K562 (cell line): ENCODE measurements at regions not wholly inside any gene's neighbourhood (a gene's known extent, or its start where the extent isn't known, plus 50 kb on each side); places are given as distances from the start of the nearest gene placed in this dataset.

Experiments
- ATAC-seq: fragments of 200-7000 bp; cut with Tn5 transposase; 3 replicates; pipeline ENCODE4 v1.9.1; 2020; ENCODE audit warnings: moderate library complexity
- BruUV-seq: library from RNA; stranded (reverse); fragments of 400-500 nt; replicated peaks from 2 replicates; lab custom pipeline; 2021; lab: Mats Ljungman, UMichigan
- CTCF ChIA-PET: fragments of 300-600 bp; formaldehyde crosslinking; extraction: SDS; loops from one replicate; lab custom pipeline; 2021; ENCODE audit warnings: low intra/inter-chr PET ratio; lab: Yijun Ruan, JAX
- POLR2A ChIA-PET: fragments of 300-600, 350-650 bp; sonication (Branson Sonifier 250); formaldehyde crosslinking; extraction: SDS; loops from one replicate; lab custom pipeline; 2021; ENCODE audit warnings: antibody characterized with exemption, inconsistent platforms; lab: Yijun Ruan, JAX
- DNase-seq, 4 experiments: peaks; one replicate each; pipeline versions ENCODE4 v3.0.0 to v3.0.0-alpha.2; 2011 to 2018; ENCODE audit warnings: low spot score in 3 of 4, mixed read lengths in 3 of 4; ENCODE audit errors: extremely low read depth in 1 of 4
- FAIRE-seq: peaks from 2 replicates; lab custom pipeline; 2011; peaks lifted over from hg19 to GRCh38; lab: Jason Lieb, UNC
- H2AFZ ChIP-seq: 2 replicates; pipeline ENCODE4 v1.6.0; 2011; ENCODE audit warnings: low read depth, low read length, control low read depth, inconsistent platforms
- H3K27ac ChIP-seq: fragments of 200-600 bp; 3 replicates; pipeline ENCODE4 v1.8.0; 2011; ENCODE audit warnings: low read depth, mild to moderate bottlenecking, control low read depth, inconsistent platforms, low read length, moderate library complexity, mixed read lengths; ENCODE audit errors: extremely low read depth
- H3K27me3 ChIP-seq, 2 experiments: fragments of 300-600 bp in 1 of 2; 2 replicates in 1 of 2; 3 replicates in 1 of 2; pipeline versions ENCODE4 v1.6.0 to v1.8.0; 2011; ENCODE audit warnings: inconsistent platforms in 2 of 2, low read length in 2 of 2, mild to moderate bottlenecking in 1 of 2, mixed read lengths in 1 of 2, moderate library complexity in 1 of 2; ENCODE audit not compliant: control insufficient read depth in 2 of 2, insufficient read depth in 2 of 2
- H3K36me3 ChIP-seq: fragments of 300-600 bp; 3 replicates; pipeline ENCODE4 v1.8.0; 2011; ENCODE audit warnings: mild to moderate bottlenecking, low read length, inconsistent platforms; ENCODE audit not compliant: control insufficient read depth, insufficient read depth
- H3K4me1 ChIP-seq, 2 experiments: fragments of 200-600 bp in 1 of 2; replicated peaks in 1 of 2; 2 replicates in 1 of 2; 3 replicates in 1 of 2; pipeline versions ENCODE4 v1.5.1 to v1.8.0; 2011; ENCODE audit warnings: inconsistent platforms in 2 of 2, low read length in 2 of 2, mild to moderate bottlenecking in 1 of 2, mixed read lengths in 1 of 2, moderate library complexity in 1 of 2; ENCODE audit not compliant: control insufficient read depth in 2 of 2, insufficient read depth in 2 of 2
- H3K4me2 ChIP-seq: 2 replicates; pipeline ENCODE4 v1.6.1; 2011; ENCODE audit warnings: low read length, control low read depth, inconsistent platforms, mixed read lengths; ENCODE audit not compliant: insufficient read depth
- H3K4me3 ChIP-seq: fragments of 200-600 bp; sonication (generic), shearing (Covaris generic); 2 replicates; pipeline ENCODE4 v1.5.1; 2016; ENCODE audit warnings: control low read depth, inconsistent platforms
- H3K79me2 ChIP-seq: fragments of 200-600 bp; 3 replicates; pipeline ENCODE4 v1.8.0; 2011; ENCODE audit warnings: low read length, inconsistent platforms; ENCODE audit not compliant: control insufficient read depth, insufficient read depth
- H3K9ac ChIP-seq, 2 experiments: 2 replicates each; pipeline versions ENCODE4 v1.6.0 to v1.6.1; 2011; ENCODE audit warnings: low read depth in 2 of 2, low read length in 2 of 2, control low read depth in 1 of 2, inconsistent platforms in 1 of 2, mild to moderate bottlenecking in 1 of 2, mixed read lengths in 1 of 2; ENCODE audit not compliant: insufficient read depth in 1 of 2
- H3K9me1 ChIP-seq: one replicate; pipeline ENCODE4 v1.6.0; 2011; ENCODE audit warnings: inconsistent platforms, mild to moderate bottlenecking, low read length, moderate library complexity; ENCODE audit not compliant: control insufficient read depth, insufficient read depth
- H3K9me3 ChIP-seq: replicated peaks from 2 replicates; pipeline ENCODE4 v1.5.1; 2011; ENCODE audit warnings: low read depth, low read length, inconsistent platforms; ENCODE audit not compliant: control insufficient read depth, insufficient read depth
- H4K20me1 ChIP-seq: replicated peaks from 2 replicates; pipeline ENCODE4 v1.6.1; 2011; ENCODE audit warnings: low read length, inconsistent platforms, mixed read lengths; ENCODE audit not compliant: control insufficient read depth, insufficient read depth
- CHAMP1 ChIP-seq: fragments of 450-650 bp; IDR thresholded peaks from 2 replicates; pipeline ENCODE4 v1.6.1; 2016; ENCODE audit warnings: mild to moderate bottlenecking
- CREB5 ChIP-seq: fragments of 250-450 bp; sonication (Bioruptor Pico); IDR thresholded peaks from 2 replicates; pipeline ENCODE4 v1.5.0; 2020; ENCODE audit warnings: mild to moderate bottlenecking
- EGR1 ChIP-seq: fragments of 450-650 bp; conservative IDR thresholded peaks from 2 replicates; pipeline ENCODE4 v1.6.1; 2017; ENCODE audit warnings: mild to moderate bottlenecking
- NCOA6 ChIP-seq: fragments of 450-650 bp; IDR thresholded peaks from 2 replicates; pipeline ENCODE4 v1.6.1; 2017; ENCODE audit warnings: mild to moderate bottlenecking
- NEUROD1 ChIP-seq: fragments of 150-350 bp; IDR thresholded peaks from 2 replicates; pipeline ENCODE4 v1.6.1; 2014; ENCODE audit warnings: borderline replicate concordance, low read length, low read depth; ENCODE audit not compliant: partially characterized antibody
- TGIF2 ChIP-seq: sonication (generic); formaldehyde crosslinking; IDR thresholded peaks from 2 replicates; pipeline ENCODE4 v1.8.1; 2022; ENCODE audit warnings: mild to moderate bottlenecking, missing genetic modification reagents, moderate library complexity
- THAP7 ChIP-seq: fragments of 250-450 bp; sonication (Bioruptor Pico); IDR thresholded peaks from 2 replicates; pipeline ENCODE4 v1.5.0; 2021
- ZNF197 ChIP-seq: fragments of 200-800 bp; sonication (Bioruptor generic); IDR thresholded peaks from 2 replicates; pipeline ENCODE4 v1.6.1; 2016; ENCODE audit warnings: low read depth, missing genetic modification characterization, missing compliant biosample characterization
- ZNF354B ChIP-seq: fragments of 250-450 bp; sonication (Bioruptor Pico); IDR thresholded peaks from 2 replicates; pipeline ENCODE4 v1.4.0; 2020
- ZNF511 ChIP-seq: sonication (generic); formaldehyde crosslinking; IDR thresholded peaks from 2 replicates; pipeline ENCODE4 v1.8.0; 2022; ENCODE audit warnings: mild to moderate bottlenecking, missing genetic modification reagents
- WGBS: fragments of 100-300 bp; shearing (Covaris generic); methylation state at CpG from one replicate; pipeline ENCODE4 v1.1.6; 2016; ENCODE audit warnings: low coverage, mixed read lengths; ENCODE audit not compliant: insufficient coverage; ENCODE audit errors: missing lambda C conversion rate; 5-methylcytosine and 5-hydroxymethylcytosine counted together
- in situ Hi-C: fragments of 300-500 bp; cut with MboI; formaldehyde crosslinking; loops from 4 replicates; pipeline ENCODE4 v1.15.0; 2018; ENCODE audit warnings: inconsistent platforms, mixed read lengths
- intact Hi-C: fragments of 100-400 bp; cut with micrococcal nuclease; formaldehyde crosslinking; loops from 2 replicates; pipeline ENCODE4 v1.14.2; 2022

GRCh38 chr16:6439129-6439528 lies 893.5 kb upstream of the RBFOX1 start (continued):
- TF ChIP-seq CHAMP1 (no peak), ZNF511 (CRISPR knock-in tag) (no peak), ZNF354B (CRISPR knock-in tag) (no peak), NCOA6 (no peak), CREB5 (CRISPR knock-in tag) (no peak)

GRCh38 chr16:6428861-6429260 lies 903.8 kb upstream of the RBFOX1 start:
- FAIRE-seq (no peak), DNase-seq (no peak), ATAC-seq (no peak)
- Histone ChIP-seq H3K27ac (no peak overlapping the region), H4K20me1 (no peaks in the 10 kb centered on the region), H3K4me3 (no peak overlapping the region), H3K4me1 (no peaks in the 10 kb centered on the region), H3K36me3 (no peaks in the 10 kb centered on the region), H3K79me2 (no peaks in the 10 kb centered on the region), H3K9ac (no peak overlapping the region), H3K4me2 (no peak overlapping the region), H3K27me3 (no peaks in the 10 kb centered on the region), H3K9me3 (no peaks in the 10 kb centered on the region), H2AFZ (no peak overlapping the region), H3K9me1 (no peaks in the 10 kb centered on the region)
- intact Hi-C loops (no loop called here), in situ Hi-C loops (no loop called here)
- WGBS = 0% methylated on average over 8 of the region's 8 CpGs
- BruUV-seq = no TSS peak
- no peak for TF ChIP-seq ZNF197
- no peak for TF ChIP-seq TGIF2
- no peak for TF ChIP-seq EGR1
- TF ChIP-seq THAP7 (CRISPR knock-in tag) = no peak
- TF ChIP-seq NEUROD1 = no peak
- CTCF ChIA-PET = no interaction called here
- POLR2A ChIA-PET = no interaction called here
